ENCODE measurements at regions not wholly inside any gene's neighbourhood (a gene's known extent, or its start where the extent isn't known, plus 50 kb on each side); places are given as distances from the start of the nearest gene placed in this dataset.

DNA sequence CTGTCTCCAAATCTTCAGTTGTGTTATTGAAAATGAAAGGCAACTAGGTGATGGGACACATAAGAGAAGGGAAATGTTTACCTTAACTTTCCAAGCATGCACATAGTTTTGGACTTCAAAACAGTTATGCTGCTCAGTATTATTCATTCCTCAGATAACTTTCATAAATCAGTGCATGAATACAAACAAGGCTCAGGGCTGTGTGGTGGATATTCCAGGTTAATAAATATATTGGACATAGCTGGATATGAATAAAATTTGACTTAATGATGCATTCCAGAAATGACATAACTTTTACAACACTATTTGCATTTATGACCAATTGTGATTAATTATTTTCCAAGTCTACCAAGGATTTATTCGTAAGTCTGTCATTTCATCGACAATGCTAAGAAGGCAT lies 301.2 kb upstream of the ZNF804A start:
- TF ChIP-seq, protein P1, sequence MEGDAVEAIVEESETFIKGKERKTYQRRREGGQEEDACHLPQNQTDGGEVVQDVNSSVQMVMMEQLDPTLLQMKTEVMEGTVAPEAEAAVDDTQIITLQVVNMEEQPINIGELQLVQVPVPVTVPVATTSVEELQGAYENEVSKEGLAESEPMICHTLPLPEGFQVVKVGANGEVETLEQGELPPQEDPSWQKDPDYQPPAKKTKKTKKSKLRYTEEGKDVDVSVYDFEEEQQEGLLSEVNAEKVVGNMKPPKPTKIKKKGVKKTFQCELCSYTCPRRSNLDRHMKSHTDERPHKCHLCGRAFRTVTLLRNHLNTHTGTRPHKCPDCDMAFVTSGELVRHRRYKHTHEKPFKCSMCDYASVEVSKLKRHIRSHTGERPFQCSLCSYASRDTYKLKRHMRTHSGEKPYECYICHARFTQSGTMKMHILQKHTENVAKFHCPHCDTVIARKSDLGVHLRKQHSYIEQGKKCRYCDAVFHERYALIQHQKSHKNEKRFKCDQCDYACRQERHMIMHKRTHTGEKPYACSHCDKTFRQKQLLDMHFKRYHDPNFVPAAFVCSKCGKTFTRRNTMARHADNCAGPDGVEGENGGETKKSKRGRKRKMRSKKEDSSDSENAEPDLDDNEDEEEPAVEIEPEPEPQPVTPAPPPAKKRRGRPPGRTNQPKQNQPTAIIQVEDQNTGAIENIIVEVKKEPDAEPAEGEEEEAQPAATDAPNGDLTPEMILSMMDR (IDR thresholded peaks at IDR 0.05; ENCODE audit: low read length): no peak
- no peak for TF ChIP-seq EZH2 (IDR thresholded peaks at IDR 0.05; ENCODE audit: borderline replicate concordance, low read length)

All from OCI-LY1 (cell line).